ENCODE measurements at regions not wholly inside any gene's neighbourhood (a gene's known extent, or its start where the extent isn't known, plus 50 kb on each side); places are given as distances from the start of the nearest gene placed in this dataset.

DNA sequence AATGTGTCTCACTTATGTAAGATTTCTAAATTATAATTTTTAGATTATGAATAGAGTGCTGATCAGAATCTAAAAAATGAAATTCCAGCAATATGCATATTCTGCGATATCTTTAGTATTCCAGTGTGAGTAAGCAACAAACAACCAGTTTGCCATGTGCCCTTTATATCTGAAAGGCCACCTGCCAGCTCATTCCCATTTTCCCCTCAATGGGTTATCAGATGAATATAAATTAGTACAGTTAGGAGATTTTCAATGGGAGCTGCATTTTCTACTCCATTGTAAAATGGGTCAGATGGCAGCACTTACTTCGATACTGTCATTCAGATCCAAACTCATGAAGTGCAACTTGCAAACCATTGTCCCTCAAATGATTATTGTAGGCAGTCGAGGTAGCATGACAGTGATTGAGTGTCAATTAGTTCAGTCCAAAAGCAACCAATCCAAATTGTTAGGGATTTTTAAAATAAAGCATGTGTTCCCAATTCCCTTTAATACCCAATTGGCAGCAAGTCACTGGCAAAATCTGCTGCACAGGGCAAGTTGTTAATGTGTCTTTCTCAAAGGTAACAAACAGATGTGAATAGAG lies 680.3 kb downstream of the LRRIQ3 start:
- TF ChIP-seq, protein P1, sequence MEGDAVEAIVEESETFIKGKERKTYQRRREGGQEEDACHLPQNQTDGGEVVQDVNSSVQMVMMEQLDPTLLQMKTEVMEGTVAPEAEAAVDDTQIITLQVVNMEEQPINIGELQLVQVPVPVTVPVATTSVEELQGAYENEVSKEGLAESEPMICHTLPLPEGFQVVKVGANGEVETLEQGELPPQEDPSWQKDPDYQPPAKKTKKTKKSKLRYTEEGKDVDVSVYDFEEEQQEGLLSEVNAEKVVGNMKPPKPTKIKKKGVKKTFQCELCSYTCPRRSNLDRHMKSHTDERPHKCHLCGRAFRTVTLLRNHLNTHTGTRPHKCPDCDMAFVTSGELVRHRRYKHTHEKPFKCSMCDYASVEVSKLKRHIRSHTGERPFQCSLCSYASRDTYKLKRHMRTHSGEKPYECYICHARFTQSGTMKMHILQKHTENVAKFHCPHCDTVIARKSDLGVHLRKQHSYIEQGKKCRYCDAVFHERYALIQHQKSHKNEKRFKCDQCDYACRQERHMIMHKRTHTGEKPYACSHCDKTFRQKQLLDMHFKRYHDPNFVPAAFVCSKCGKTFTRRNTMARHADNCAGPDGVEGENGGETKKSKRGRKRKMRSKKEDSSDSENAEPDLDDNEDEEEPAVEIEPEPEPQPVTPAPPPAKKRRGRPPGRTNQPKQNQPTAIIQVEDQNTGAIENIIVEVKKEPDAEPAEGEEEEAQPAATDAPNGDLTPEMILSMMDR (IDR thresholded peaks at IDR 0.05) = no peak
- TF ChIP-seq EZH2 (IDR thresholded peaks at IDR 0.05; ENCODE audit: borderline replicate concordance, insufficient read depth, low read depth, low read length, poor library complexity, severe bottlenecking) = no peak

Measured in B cell (primary cell).